H1 (cell line): ENCODE measurements at regions not wholly inside any gene's neighbourhood (a gene's known extent, or its start where the extent isn't known, plus 50 kb on each side); places are given as distances from the start of the nearest gene placed in this dataset.
"Not testable (repeated sequence)": the region's sequence is repeated elsewhere in the genome, so short reads cannot be mapped to it uniquely, and the experiment has no call there.

Experiments
- CBX8 ChIP-seq: fragments of 300-800, 300-1000 bp; sonication (generic); IDR thresholded peaks from 2 replicates; pipeline ENCODE4 v1.7.1; 2016; ENCODE audit warnings: low read depth, low read length, borderline replicate concordance
- CHD1 ChIP-seq: IDR thresholded peaks from 2 replicates; pipeline ENCODE4 v1.6.1; 2012; ENCODE audit warnings: low read depth, low read length, improper control_type of control experiment
- CTCF ChIP-seq, 3 experiments: IDR thresholded peaks; 1 replicate in 2 of 3; 2 replicates in 1 of 3; pipeline versions ENCODE4 v1.5.1 to v1.6.1; 2011; ENCODE audit warnings: low read length in 3 of 3, mild to moderate bottlenecking in 3 of 3, inconsistent platforms in 2 of 3, low read depth in 1 of 3, moderate library complexity in 1 of 3; ENCODE audit not compliant: insufficient read depth in 1 of 3; ENCODE audit errors: control extremely low read depth in 1 of 3
- GTF2F1 ChIP-seq: IDR thresholded peaks from 2 replicates; pipeline ENCODE4 v1.6.1; 2012; ENCODE audit warnings: low read depth, low read length, improper control_type of control experiment, borderline replicate concordance
- POLR2AphosphoS5 ChIP-seq: IDR thresholded peaks from 2 replicates; pipeline ENCODE4 v1.6.1; 2011; ENCODE audit warnings: low read depth, low read length
- RAD21 ChIP-seq, 2 experiments: IDR thresholded peaks in 1 of 2; conservative IDR thresholded peaks in 1 of 2; 2 replicates each; pipeline ENCODE4 v1.6.1; 2011; ENCODE audit warnings: low read depth in 2 of 2, low read length in 2 of 2, improper control_type of control experiment in 1 of 2, inconsistent platforms in 1 of 2, mild to moderate bottlenecking in 1 of 2, moderate library complexity in 1 of 2
- RFX5 ChIP-seq: IDR thresholded peaks from 2 replicates; pipeline ENCODE4 v1.6.1; 2011; ENCODE audit warnings: low read depth, low read length, improper control_type of control experiment, borderline replicate concordance
- SIN3A ChIP-seq, 2 experiments: IDR thresholded peaks in 1 of 2; conservative IDR thresholded peaks in 1 of 2; 2 replicates each; pipeline ENCODE4 v1.6.1; 2011 to 2012; ENCODE audit warnings: low read length in 2 of 2, improper control_type of control experiment in 1 of 2, low read depth in 1 of 2, mild to moderate bottlenecking in 1 of 2
- TAF1 ChIP-seq: IDR thresholded peaks from 2 replicates; pipeline ENCODE4 v1.6.1; 2011; ENCODE audit warnings: mild to moderate bottlenecking, low read depth, low read length
- TBP ChIP-seq: IDR thresholded peaks from 2 replicates; pipeline ENCODE4 v1.6.1; 2011; ENCODE audit warnings: low read depth, low read length, improper control_type of control experiment
- YY1 ChIP-seq: IDR thresholded peaks from 2 replicates; pipeline ENCODE4 v1.6.1; 2011; ENCODE audit warnings: low read depth, mild to moderate bottlenecking, low read length

- TF ChIP-seq CHD1; CBX8; GTF2F1; POLR2AphosphoS5; TAF1; RAD21 (IDR thresholded peaks at IDR 0.05 in 1 of 2, conservative IDR thresholded peaks at IDR 0.05 in 1 of 2; ENCODE audit: low read depth in 2 of 2, low read length in 2 of 2); CTCF (IDR thresholded peaks at IDR 0.05; ENCODE audit: control extremely low read depth in 1 of 3, insufficient read depth in 1 of 3, low read depth in 1 of 3, low read length in 3 of 3); SIN3A (conservative IDR thresholded peaks at IDR 0.05 in 1 of 2, IDR thresholded peaks at IDR 0.05 in 1 of 2; ENCODE audit: low read depth in 1 of 2, low read length in 2 of 2); RFX5; TBP; YY1: not testable (repeated sequence)
Observed at GRCh38 chr9:61572364-61572763, 382.5 kb downstream of the SPATA31A7 start.
